SK-N-SH (cell line): ENCODE measurements at regions not wholly inside any gene's neighbourhood (a gene's known extent, or its start where the extent isn't known, plus 50 kb on each side); places are given as distances from the start of the nearest gene placed in this dataset.
"Not testable (repeated sequence)": the region's sequence is repeated elsewhere in the genome, so short reads cannot be mapped to it uniquely, and the experiment has no call there.

ENCODE experiments used
- CTCF ChIA-PET: fragments of 300-600, 350-600 bp; formaldehyde crosslinking; extraction: SDS; loops from one replicate; lab custom pipeline; 2021; lab: Yijun Ruan, JAX
- POLR2A ChIA-PET: fragments of 350-600 bp; sonication (Branson Sonifier 250); formaldehyde crosslinking; extraction: SDS; loops from one replicate; lab custom pipeline; 2020; ENCODE audit warnings: antibody characterized with exemption, inconsistent platforms; lab: Yijun Ruan, JAX
- DNase-seq: peaks from one replicate; pipeline ENCODE4 v3.0.0; 2012
- H2AFZ ChIP-seq: fragments of 200-600 bp; sonication (generic); 2 replicates; pipeline ENCODE4 v1.8.1; 2016; ENCODE audit warnings: antibody characterized with exemption, mild to moderate bottlenecking, low read depth
- H3F3A ChIP-seq: fragments of 200-600 bp; sonication (generic); replicated peaks from 2 replicates; pipeline ENCODE3; 2016; ENCODE audit warnings: antibody characterized with exemption, mild to moderate bottlenecking; ENCODE audit not compliant: insufficient read depth
- H3K27ac ChIP-seq, 2 experiments: fragments of 200-500 bp in 1 of 2; fragments of 200-600 bp in 1 of 2; sonication (Bioruptor generic) in 1 of 2; sonication (generic), shearing (Covaris generic) in 1 of 2; 2 replicates each; pipeline versions ENCODE4 v1.5.1 to v1.6.1; 2014 to 2016; ENCODE audit warnings: low read depth in 2 of 2, inconsistent platforms in 1 of 2, low read length in 1 of 2, mild to moderate bottlenecking in 1 of 2, mixed read lengths in 1 of 2
- H3K27me3 ChIP-seq: fragments of 200-600 bp; sonication (generic), shearing (Covaris generic); 2 replicates; pipeline ENCODE4 v1.6.1; 2016; ENCODE audit warnings: mixed run types; ENCODE audit not compliant: insufficient read depth
- H3K36me3 ChIP-seq, 2 experiments: fragments of 200-500 bp in 1 of 2; fragments of 200-600 bp in 1 of 2; sonication (Bioruptor generic) in 1 of 2; sonication (generic) in 1 of 2; replicated peaks in 1 of 2; 2 replicates each; pipeline versions ENCODE3 to v1.5.1; 2014 to 2016; ENCODE audit warnings: low read length in 1 of 2, mild to moderate bottlenecking in 1 of 2; ENCODE audit not compliant: insufficient read depth in 2 of 2, control insufficient read depth in 1 of 2
- H3K4me1 ChIP-seq, 2 experiments: fragments of 200-500 bp in 1 of 2; fragments of 200-600 bp in 1 of 2; sonication (Bioruptor generic) in 1 of 2; sonication (generic), shearing (Covaris generic) in 1 of 2; 2 replicates each; pipeline versions ENCODE4 v1.5.1 to v1.6.1; 2014 to 2016; ENCODE audit warnings: low read depth in 1 of 2, low read length in 1 of 2, mixed run types in 1 of 2; ENCODE audit not compliant: insufficient read depth in 2 of 2, control insufficient read depth in 1 of 2
- H3K4me2 ChIP-seq: fragments of 200-600 bp; sonication (generic), shearing (Covaris generic); 2 replicates; pipeline ENCODE4 v1.6.1; 2017; ENCODE audit warnings: mixed run types
- H3K4me3 ChIP-seq, 2 experiments: fragments of 200-500 bp in 1 of 2; fragments of 200-600 bp in 1 of 2; sonication (Bioruptor generic) in 1 of 2; sonication (generic), shearing (Covaris generic) in 1 of 2; 2 replicates each; pipeline versions ENCODE4 v1.5.1 to v1.8.1; 2014 to 2016; ENCODE audit warnings: low read depth in 2 of 2, inconsistent platforms in 1 of 2, low read length in 1 of 2, mild to moderate bottlenecking in 1 of 2, mixed read lengths in 1 of 2, moderate library complexity in 1 of 2
- H3K79me2 ChIP-seq: fragments of 200-600 bp; sonication (generic); 2 replicates; pipeline ENCODE4 v1.8.1; 2017; ENCODE audit warnings: mild to moderate bottlenecking; ENCODE audit not compliant: insufficient read depth
- H3K9ac ChIP-seq: fragments of 200-600 bp; sonication (generic); 2 replicates; pipeline ENCODE4 v1.6.1; 2017; ENCODE audit warnings: mixed run types
- H3K9me2 ChIP-seq: fragments of 200-600 bp; sonication (generic); 2 replicates; pipeline ENCODE4 v1.6.1; 2017; ENCODE audit warnings: mixed run types
- H3K9me3 ChIP-seq: fragments of 200-600 bp; sonication (generic); 2 replicates; pipeline ENCODE4 v1.6.1; 2017; ENCODE audit warnings: mixed run types, mild to moderate bottlenecking, moderate library complexity
- H4K20me1 ChIP-seq: fragments of 200-600 bp; sonication (generic); 2 replicates; pipeline ENCODE4 v1.6.1; 2017; ENCODE audit warnings: mild to moderate bottlenecking, mixed run types; ENCODE audit not compliant: insufficient read depth
- CHD2 ChIP-seq: fragments of 150-350 bp; IDR thresholded peaks from 2 replicates; pipeline ENCODE4 v1.6.1; 2018; ENCODE audit warnings: low read length; ENCODE audit not compliant: partially characterized antibody
- ELF1 ChIP-seq: IDR thresholded peaks from 2 replicates; pipeline ENCODE4 v1.4.0; 2012
- GABPA ChIP-seq: IDR thresholded peaks from 2 replicates; pipeline ENCODE4 v1.4.0; 2012; ENCODE audit warnings: low read depth, mild to moderate bottlenecking
- GATA2 ChIP-seq: sonication (generic); formaldehyde crosslinking; IDR thresholded peaks from 2 replicates; pipeline ENCODE4 v1.5.0; 2020; ENCODE audit warnings: mild to moderate bottlenecking, missing genetic modification reagents
- JUND ChIP-seq: IDR thresholded peaks from 2 replicates; pipeline ENCODE4 v1.4.0; 2012
- MEF2A ChIP-seq: IDR thresholded peaks from 2 replicates; pipeline ENCODE4 v1.4.0; 2012; ENCODE audit warnings: low read depth, borderline replicate concordance
- NRF1 ChIP-seq: IDR thresholded peaks from 2 replicates; pipeline ENCODE4 v1.6.1; 2012; ENCODE audit warnings: low read depth, mild to moderate bottlenecking, low read length
- POLR2AphosphoS5 ChIP-seq: IDR thresholded peaks from 2 replicates; pipeline ENCODE4 v1.6.1; 2012; ENCODE audit warnings: low read depth, low read length
- RFX5 ChIP-seq: IDR thresholded peaks from 2 replicates; pipeline ENCODE4 v1.6.1; 2012; ENCODE audit warnings: mild to moderate bottlenecking, improper control_type of control experiment, low read length
- RXRA ChIP-seq: IDR thresholded peaks from 2 replicates; pipeline ENCODE4 v1.4.0; 2012; ENCODE audit warnings: low read depth, mild to moderate bottlenecking, borderline replicate concordance
- SMC3 ChIP-seq: IDR thresholded peaks from 2 replicates; pipeline ENCODE4 v1.6.1; 2012; ENCODE audit warnings: low read depth, low read length, improper control_type of control experiment
- TAF1 ChIP-seq: IDR thresholded peaks from 2 replicates; pipeline ENCODE4 v1.6.1; 2012; ENCODE audit warnings: low read depth, mild to moderate bottlenecking, low read length, moderate library complexity, borderline replicate concordance
- YY1 ChIP-seq: IDR thresholded peaks from 2 replicates; pipeline ENCODE4 v1.4.0; 2012; ENCODE audit warnings: low read depth, mild to moderate bottlenecking
- WGBS: methylation state at CpG from one replicate; pipeline ENCODE4 v1.1.6; 2017; ENCODE audit warnings: low lambda C conversion rate; 5-methylcytosine and 5-hydroxymethylcytosine counted together
- TF ChIP-seq, protein P1 (sequence below): IDR thresholded peaks from 2 replicates; pipeline ENCODE4 v1.6.1; 2012; ENCODE audit warnings: mild to moderate bottlenecking, low read depth, low read length, moderate library complexity
- TF ChIP-seq, protein P2 (sequence below): IDR thresholded peaks from 2 replicates; pipeline ENCODE4 v1.4.0; 2012; ENCODE audit warnings: low read depth, borderline replicate concordance

DNA sequence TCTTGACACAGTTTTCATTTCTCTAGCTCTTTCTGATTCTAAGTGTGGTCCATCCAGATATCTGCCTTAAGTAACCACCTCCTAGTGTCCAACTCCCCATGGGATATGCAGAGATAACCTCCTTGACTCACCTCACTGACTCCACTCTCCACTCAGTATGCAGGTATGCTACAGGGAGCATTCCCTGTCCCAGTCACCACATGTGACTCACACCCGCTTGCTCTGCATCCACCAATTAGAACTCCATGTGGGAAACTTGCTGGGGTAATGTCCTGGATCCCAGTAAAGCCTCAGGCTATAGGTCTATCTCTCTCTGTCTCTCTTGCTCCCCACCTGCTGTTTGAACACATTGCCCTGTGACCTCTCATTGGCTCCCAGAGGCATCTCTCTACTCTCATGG lies 563.9 kb downstream of the HTR1A start:
- H3K4me2 ChIP-seq: no peak overlapping the region
- no peak for DNase-seq
- 11% methylated on average over 1 of the region's 1 CpG for WGBS
- no peak overlapping the region for H2AFZ ChIP-seq
- H3K27ac ChIP-seq: no peak overlapping the region
- CTCF ChIA-PET: interaction anchor here (2.8 kb wide), 1 partner anchor 565 kb away, joined by 12 read pairs; no protein-coding TSS in a partner anchor
- H3K9me2 ChIP-seq: no peaks in the 10 kb centered on the region
- no peaks in the 10 kb centered on the region for H3K27me3 ChIP-seq
- H3K9ac ChIP-seq: no peak overlapping the region
- no peaks in the 10 kb centered on the region for H3K36me3 ChIP-seq
- no peaks in the 10 kb centered on the region for H3K79me2 ChIP-seq
- TF ChIP-seq SMC3 (no peak), JUND (no peak), YY1 (no peak), MEF2A (no peak), ELF1 (no peak), GABPA (no peak), GATA2 (CRISPR knock-in tag) (no peak), POLR2AphosphoS5 (no peak), TAF1 (no peak), RXRA (no peak), RFX5 (no peak), CHD2 (no peak), NRF1 (no peak)
- TF ChIP-seq, protein P1, sequence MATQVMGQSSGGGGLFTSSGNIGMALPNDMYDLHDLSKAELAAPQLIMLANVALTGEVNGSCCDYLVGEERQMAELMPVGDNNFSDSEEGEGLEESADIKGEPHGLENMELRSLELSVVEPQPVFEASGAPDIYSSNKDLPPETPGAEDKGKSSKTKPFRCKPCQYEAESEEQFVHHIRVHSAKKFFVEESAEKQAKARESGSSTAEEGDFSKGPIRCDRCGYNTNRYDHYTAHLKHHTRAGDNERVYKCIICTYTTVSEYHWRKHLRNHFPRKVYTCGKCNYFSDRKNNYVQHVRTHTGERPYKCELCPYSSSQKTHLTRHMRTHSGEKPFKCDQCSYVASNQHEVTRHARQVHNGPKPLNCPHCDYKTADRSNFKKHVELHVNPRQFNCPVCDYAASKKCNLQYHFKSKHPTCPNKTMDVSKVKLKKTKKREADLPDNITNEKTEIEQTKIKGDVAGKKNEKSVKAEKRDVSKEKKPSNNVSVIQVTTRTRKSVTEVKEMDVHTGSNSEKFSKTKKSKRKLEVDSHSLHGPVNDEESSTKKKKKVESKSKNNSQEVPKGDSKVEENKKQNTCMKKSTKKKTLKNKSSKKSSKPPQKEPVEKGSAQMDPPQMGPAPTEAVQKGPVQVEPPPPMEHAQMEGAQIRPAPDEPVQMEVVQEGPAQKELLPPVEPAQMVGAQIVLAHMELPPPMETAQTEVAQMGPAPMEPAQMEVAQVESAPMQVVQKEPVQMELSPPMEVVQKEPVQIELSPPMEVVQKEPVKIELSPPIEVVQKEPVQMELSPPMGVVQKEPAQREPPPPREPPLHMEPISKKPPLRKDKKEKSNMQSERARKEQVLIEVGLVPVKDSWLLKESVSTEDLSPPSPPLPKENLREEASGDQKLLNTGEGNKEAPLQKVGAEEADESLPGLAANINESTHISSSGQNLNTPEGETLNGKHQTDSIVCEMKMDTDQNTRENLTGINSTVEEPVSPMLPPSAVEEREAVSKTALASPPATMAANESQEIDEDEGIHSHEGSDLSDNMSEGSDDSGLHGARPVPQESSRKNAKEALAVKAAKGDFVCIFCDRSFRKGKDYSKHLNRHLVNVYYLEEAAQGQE: no peak
- TF ChIP-seq, protein P2, sequence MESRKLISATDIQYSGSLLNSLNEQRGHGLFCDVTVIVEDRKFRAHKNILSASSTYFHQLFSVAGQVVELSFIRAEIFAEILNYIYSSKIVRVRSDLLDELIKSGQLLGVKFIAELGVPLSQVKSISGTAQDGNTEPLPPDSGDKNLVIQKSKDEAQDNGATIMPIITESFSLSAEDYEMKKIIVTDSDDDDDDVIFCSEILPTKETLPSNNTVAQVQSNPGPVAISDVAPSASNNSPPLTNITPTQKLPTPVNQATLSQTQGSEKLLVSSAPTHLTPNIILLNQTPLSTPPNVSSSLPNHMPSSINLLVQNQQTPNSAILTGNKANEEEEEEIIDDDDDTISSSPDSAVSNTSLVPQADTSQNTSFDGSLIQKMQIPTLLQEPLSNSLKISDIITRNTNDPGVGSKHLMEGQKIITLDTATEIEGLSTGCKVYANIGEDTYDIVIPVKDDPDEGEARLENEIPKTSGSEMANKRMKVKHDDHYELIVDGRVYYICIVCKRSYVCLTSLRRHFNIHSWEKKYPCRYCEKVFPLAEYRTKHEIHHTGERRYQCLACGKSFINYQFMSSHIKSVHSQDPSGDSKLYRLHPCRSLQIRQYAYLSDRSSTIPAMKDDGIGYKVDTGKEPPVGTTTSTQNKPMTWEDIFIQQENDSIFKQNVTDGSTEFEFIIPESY: no peak
- no peaks in the 10 kb centered on the region for H3K9me3 ChIP-seq
- H4K20me1 ChIP-seq: no peaks in the 10 kb centered on the region
- H3K4me1 ChIP-seq: no peaks in the 10 kb centered on the region; a peak in 1 of 4 replicates
- no peaks in the 10 kb centered on the region for H3F3A ChIP-seq
- POLR2A ChIA-PET: no interaction called here
- no peak overlapping the region for H3K4me3 ChIP-seq

DNA sequence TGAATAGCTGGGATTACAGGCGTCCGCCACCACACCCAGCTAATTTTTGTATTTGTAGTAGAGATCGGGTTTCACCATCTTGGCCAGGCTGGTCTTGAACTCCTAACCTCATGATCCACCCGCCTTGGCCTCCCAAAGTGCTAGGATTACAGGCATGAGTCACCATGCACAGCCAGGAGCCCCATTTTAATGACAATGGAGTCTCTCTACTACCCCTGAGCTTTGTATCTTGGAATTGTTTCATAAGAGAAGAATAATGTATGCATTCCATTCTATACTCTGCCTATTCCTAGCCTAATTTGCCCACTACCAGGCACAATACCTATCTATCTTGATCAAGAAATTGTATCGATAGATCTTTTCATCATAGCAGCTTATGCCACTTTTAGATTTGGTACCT lies 574.1 kb downstream of the HTR1A start:
- CTCF ChIA-PET: interaction anchor here (1.3 to 1.5 kb wide), 2 partner anchors 13 to 575 kb away, joined by 6 read pairs; no protein-coding TSS in a partner anchor
- H4K20me1 ChIP-seq, H3K27me3 ChIP-seq, H3F3A ChIP-seq, H3K36me3 ChIP-seq, H3K79me2 ChIP-seq, H2AFZ ChIP-seq, DNase-seq, H3K9me2 ChIP-seq, H3K27ac ChIP-seq, H3K9me3 ChIP-seq, POLR2A ChIA-PET, H3K9ac ChIP-seq, H3K4me2 ChIP-seq, H3K4me3 ChIP-seq, H3K4me1 ChIP-seq: not testable (repeated sequence)
- 34% methylated on average over 5 of the region's 5 CpGs for WGBS
